NCI-H774 (cell line): ENCODE measurements at regions not wholly inside any gene's neighbourhood (a gene's known extent, or its start where the extent isn't known, plus 50 kb on each side); places are given as distances from the start of the nearest gene placed in this dataset.
A peak's percentile ranks its signal among the peaks of the same experiment; 100 is the strongest.

Experiments
- DNase-seq: peaks from one replicate; lab custom pipeline; 2025; lab: John Stamatoyannopoulos, UW

GRCh38 chr1:212225416-212225815, 59.8 kb upstream of the PPP2R5A start:
- no peak for DNase-seq

- DNase-seq: no peak
These were observed 59.3 kb upstream of the PPP2R5A start for GRCh38 chr1:212225871-212226302.

GRCh38 chr1:212226467-212226866, 58.7 kb upstream of the PPP2R5A start:
- DNase-seq: no peak

GRCh38 chr1:212228076-212228475, 57.1 kb upstream of the PPP2R5A start:
- DNase-seq: no peak

- no peak for DNase-seq
These were observed 56.6 kb upstream of the PPP2R5A start for GRCh38 chr1:212228591-212229119.

- DNase-seq: no peak
These were observed 55.6 kb upstream of the PPP2R5A start for GRCh38 chr1:212229654-212230053.

GRCh38 chr1:212230329-212230728, 54.9 kb upstream of the PPP2R5A start:
- no peak for DNase-seq

GRCh38 chr1:212231372-212231771, 53.8 kb upstream of the PPP2R5A start:
- DNase-seq: no peak

- DNase-seq: no peak
These were observed 53.1 kb upstream of the PPP2R5A start for GRCh38 chr1:212232090-212232489.

GRCh38 chr1:212233321-212233720, 51.9 kb upstream of the PPP2R5A start:
- DNase-seq: no peak

GRCh38 chr1:212234431-212235395, 50.5 kb upstream of the PPP2R5A start:
- peak; percentile 28 for DNase-seq
